GM19468 (cell line): ENCODE measurements at regions not wholly inside any gene's neighbourhood (a gene's known extent, or its start where the extent isn't known, plus 50 kb on each side); places are given as distances from the start of the nearest gene placed in this dataset.
"Not testable (repeated sequence)": the region's sequence is repeated elsewhere in the genome, so short reads cannot be mapped to it uniquely, and the experiment has no call there.

Experiments
- ATAC-seq: cut with Tn5 transposase; IDR thresholded peaks from one replicate; pipeline ENCODE4 v1.9.1; 2021; ENCODE audit warnings: mild to moderate bottlenecking, moderate library complexity, moderate number of reproducible peaks; ENCODE audit not compliant: unreplicated experiment; ENCODE audit errors: extremely low read depth

- no peak for ATAC-seq
Measured at GRCh38 chr1:235059221-235059620, 69.4 kb downstream of the TOMM20 start.

- ATAC-seq = no peak
Measured at GRCh38 chr1:235058695-235059094, 69.9 kb downstream of the TOMM20 start.

- ATAC-seq = no peak
Measured at GRCh38 chr1:235057385-235058306, 71.0 kb downstream of the TOMM20 start.

- ATAC-seq = no peak
Measured at GRCh38 chr1:235056937-235057336, 71.7 kb downstream of the TOMM20 start.

GRCh38 chr1:235054936-235055335 lies 73.7 kb downstream of the TOMM20 start:
- no peak for ATAC-seq

- no peak for ATAC-seq
Measured at GRCh38 chr1:235054466-235054865, 74.2 kb downstream of the TOMM20 start.

- ATAC-seq = no peak
Measured at GRCh38 chr1:235052067-235053008, 76.3 kb downstream of the TOMM20 start.

- no peak for ATAC-seq
Measured at GRCh38 chr1:235051521-235051920, 77.1 kb downstream of the TOMM20 start.

GRCh38 chr1:235050911-235051360 lies 77.7 kb downstream of the TOMM20 start:
- ATAC-seq = no peak

- ATAC-seq = not testable (repeated sequence)
Measured at GRCh38 chr1:235049716-235050378, 78.8 kb downstream of the TOMM20 start.

GRCh38 chr1:235049217-235049616 lies 79.4 kb downstream of the TOMM20 start:
- ATAC-seq = no peak

GRCh38 chr1:235047331-235047871 lies 81.2 kb downstream of the TOMM20 start:
- no peak for ATAC-seq

GRCh38 chr1:235045921-235046601 lies 82.6 kb downstream of the TOMM20 start:
- ATAC-seq = no peak

- no peak for ATAC-seq
Measured at GRCh38 chr1:235045034-235045690, 83.5 kb downstream of the TOMM20 start.

- no peak for ATAC-seq
Measured at GRCh38 chr1:235043234-235043633, 85.4 kb downstream of the TOMM20 start.

- no peak for ATAC-seq
Measured at GRCh38 chr1:235038701-235039100, 89.9 kb downstream of the TOMM20 start.

- no peak for ATAC-seq
Measured at GRCh38 chr1:235035928-235036327, 92.7 kb downstream of the TOMM20 start.

GRCh38 chr1:235030919-235031596 lies 97.6 kb downstream of the TOMM20 start:
- ATAC-seq = no peak
